ENCODE measurements at regions not wholly inside any gene's neighbourhood (a gene's known extent, or its start where the extent isn't known, plus 50 kb on each side); places are given as distances from the start of the nearest gene placed in this dataset.
"Not testable (repeated sequence)": the region's sequence is repeated elsewhere in the genome, so short reads cannot be mapped to it uniquely, and the experiment has no call there.

DNA sequence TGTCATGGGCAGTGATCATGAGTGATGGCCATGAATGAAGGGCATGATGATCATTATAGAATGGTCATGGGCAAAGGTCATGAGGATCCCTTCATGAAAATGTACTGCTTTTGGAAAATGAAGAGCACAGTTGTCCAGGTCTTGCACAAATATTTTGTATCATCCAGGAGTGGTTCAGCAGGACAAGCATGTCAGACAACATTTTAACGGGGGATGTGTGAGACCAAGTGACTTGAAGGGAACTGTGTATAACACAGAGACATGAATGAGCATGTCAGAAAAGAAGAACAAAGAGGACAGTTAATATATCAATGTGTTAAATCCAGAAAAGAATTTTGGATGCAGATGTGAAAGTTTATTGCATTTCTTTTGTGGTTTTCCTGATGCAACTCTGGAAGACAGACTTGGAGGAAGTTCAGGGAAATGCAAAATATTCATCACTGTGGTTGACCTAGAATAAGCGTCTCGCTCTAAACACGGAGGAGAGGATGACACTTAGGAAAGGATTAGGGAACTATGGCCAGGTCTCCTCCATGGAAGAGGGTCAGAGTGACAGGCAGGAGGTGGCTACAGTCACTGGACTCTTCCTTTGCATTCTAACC is 116.1 kb upstream of the IRX4 start:
- DNase-seq, result no peak

DNA sequence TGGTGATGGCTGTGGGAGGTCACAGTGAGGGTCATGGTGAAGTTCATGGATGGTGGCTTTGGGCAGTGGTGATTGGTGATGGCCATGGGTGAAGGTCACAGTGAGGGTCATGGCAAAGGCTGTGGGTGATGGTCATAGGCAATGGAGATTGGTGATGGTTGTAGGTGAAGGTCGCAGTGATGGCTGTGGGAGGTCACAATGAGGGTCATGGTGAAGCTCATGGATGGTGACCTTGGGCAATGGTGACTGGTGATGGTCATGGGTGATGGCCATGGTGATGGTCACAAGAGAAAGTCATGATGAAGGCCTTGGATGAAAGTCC is 115.6 kb upstream of the IRX4 start:
- DNase-seq, result no peak

DNA sequence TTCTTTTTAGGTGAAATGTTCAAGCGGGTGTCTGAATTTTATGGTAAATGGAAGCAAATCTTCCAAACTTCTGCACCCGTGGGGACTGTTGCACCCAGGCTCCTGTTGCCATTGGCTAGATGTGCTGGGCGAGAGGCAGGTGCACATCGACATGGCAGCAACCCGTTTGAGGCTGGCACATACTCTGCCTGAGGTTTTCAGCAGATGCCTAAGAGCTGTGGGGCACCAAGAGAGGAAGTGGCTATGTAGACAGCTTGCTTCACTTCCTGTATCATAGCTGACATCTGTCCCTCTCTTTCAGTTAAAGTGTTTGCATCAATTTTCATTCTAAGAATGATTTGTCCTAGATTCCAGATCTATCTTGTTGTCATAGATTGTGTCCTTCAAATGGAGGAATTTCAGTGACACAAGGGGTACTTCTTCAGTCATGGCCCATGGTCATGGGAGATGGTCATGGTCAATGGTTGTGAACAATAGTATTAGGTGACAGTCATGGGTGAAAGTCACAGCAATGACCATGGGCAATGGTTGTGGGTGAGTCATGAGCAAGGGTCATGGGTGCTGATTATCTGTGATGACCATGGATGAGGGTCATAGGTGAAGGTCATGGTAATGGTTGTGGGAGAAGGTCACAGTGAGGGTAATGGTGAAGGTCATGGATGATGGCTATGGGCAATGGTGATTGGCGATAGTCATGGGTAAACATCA is 115.1 kb upstream of the IRX4 start:
- no peak for DNase-seq

DNA sequence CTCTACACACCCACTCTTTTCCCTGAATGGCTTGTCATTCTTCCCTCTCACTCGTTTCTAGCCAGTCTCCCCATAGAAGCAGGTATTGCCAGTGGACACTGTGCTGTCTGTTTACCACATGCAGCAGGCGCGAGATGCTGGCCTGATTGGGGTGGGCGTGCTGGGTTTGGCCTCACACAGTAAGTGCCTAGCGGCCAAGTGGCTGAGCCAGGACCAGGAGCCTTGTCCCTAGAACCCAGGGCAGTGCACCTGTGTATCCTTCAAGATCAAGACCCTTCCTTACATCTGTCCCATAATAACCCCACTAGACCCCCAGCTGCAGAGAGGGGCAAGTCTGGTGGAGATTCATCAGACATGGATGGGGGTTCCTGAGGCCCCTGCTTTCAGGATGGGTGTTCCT is 112.8 kb upstream of the IRX4 start:
- no peak for DNase-seq

DNA sequence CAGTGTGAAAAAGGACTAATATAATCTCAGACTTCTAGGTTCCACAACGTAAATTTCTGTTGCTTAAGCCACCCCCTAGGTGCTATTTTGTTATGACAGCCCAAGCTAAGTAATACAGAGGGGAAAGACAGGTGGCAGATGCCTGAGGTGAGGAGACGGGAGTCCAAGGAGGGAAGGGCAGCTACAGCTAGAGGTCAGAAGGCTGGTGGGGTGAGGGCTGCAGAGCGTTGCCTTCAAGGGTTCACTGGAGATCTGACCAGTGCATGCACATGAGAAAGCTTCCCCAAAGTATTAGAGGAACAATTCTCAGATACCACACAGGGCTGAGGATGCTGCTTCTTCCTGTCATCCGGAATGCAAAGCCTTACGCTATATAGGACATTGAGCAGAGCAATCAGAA is 104.7 kb upstream of the IRX4 start:
- no peak for DNase-seq

DNA sequence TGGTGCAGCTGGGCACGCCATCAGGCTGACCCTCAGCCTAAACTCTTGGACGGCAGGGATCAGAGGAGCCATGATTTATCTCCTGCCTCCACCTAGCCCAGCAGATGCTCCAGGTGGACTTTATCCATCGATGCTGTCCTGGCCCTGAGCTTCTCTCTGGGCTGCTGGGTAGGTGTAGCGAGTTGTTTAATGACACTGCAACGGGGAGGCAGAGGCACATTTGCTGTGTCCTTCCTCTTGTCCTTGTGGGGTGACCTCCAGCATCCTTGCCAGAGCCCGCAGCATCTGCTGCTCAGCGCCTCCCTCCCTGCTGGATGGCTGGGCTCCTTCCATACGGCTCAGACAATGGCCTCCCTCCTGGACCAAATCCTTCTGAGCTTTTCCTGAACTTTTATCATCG is 103.1 kb upstream of the IRX4 start:
- no peak for DNase-seq

DNA sequence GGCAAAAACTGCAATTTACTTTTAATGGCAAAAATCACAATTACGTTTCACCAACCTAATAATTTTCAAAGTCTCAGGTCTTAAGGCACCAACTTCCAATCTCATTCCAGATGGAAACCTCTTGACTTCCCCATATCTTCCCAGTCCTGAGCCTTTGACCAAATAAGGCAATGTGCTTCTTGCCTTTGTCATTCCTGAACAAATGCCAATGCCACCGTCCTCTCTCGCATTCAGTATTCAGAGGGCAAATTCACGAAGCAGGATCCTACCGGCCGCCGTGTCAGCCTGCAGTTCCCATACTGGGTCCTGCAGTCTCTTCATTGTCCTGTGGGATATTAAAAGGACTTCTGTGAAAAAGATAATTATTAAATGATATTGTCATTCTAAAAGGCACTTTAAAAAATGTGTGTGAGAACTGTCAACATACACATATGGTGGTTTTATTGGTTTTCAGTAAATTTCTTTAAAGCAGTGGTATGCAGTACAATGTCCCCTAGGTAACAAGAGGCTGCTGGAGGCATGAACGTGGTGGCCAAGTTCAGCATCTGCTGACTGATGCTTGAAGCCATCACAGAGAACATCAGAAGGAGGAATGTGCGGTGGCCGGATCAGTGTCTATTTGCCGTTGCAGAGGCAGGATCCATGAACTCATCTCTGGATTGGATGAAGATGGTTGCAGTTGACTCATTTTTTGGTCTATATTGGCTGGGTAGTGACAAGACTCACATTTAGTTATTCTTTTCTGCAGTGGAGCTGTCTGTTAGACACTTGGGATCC is 101.4 kb upstream of the IRX4 start:
- no peak for DNase-seq

DNA sequence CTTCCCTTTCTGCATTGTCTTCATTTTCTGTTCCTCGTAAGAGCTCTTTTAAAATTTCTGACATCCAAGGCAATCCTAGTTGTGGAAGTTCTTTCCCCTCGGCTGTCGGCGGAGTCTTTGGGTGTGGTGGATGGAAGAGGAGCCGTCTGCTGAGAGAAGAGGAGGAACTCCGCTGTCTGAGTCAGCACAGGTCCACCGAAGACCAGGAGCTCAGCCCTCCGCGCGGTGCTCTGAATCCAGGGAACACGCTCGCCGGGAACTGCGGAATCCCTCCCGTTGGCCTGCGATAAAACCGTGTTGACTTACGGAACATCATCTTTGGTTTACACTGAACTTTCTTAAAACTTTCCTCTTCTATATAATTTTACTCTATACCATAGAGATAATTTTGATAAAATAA is 100.7 kb upstream of the IRX4 start:
- DNase-seq, result no peak

DNA sequence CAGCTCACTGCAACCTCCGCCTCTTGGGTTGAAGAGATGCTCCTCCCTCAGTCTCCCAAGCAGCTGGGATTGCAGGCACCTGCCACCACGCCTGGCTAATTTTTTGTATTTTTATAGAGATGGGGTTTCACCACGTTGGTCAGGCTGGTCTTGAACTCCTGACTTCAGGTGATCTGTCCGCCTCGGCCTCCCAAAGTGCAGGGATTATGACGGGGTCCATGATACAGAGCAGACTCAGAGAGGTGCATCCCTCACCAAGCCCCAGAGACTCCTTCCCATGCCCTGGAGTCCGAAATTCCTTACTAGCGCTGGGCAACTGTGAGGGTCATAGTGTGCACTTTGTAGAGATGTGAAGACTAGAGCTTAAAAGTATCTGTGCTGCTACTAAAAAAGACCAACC is 99.8 kb upstream of the IRX4 start:
- not testable (repeated sequence) for DNase-seq

DNA sequence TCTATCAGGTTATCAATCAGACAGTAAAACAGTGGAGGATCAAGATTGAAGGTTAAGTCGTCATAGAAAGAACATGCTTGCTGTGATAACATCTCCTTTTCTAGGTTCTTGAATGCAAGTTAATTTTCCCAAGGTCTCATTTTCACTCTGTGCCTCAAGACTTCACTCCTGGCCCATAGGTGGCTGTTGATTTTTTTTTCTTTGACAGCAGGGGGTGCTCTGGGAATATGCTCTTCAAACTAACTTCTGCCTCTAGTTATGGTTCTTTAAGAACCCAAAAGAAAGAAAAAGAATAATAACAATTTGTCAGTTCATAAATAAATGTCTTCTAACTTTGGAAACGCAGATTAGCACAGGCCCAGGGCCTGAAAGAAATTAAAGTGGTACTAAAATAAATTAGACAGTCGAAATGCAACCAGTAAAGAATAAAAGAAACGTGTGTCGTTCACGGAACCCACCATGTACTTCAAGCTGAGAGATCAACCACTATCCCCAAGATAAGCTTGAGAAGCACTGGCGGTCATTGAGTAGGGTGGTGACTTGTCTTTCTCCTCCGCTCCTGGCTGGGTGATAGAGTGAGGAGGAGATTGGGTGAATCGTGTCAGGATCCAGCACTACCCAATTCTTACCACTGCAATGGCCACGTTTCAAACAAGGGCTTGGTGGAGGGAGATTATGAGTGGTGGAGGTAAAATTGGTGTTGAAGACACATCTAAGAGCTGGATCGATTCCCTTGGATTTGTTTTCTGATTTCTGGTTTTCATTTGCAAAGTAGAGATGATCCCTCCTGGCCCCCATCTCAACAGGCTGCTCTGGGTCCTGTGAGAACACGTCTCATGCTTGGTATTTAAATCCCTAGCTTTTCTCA is 93.4 kb upstream of the IRX4 start:
- DNase-seq, result no peak

DNA sequence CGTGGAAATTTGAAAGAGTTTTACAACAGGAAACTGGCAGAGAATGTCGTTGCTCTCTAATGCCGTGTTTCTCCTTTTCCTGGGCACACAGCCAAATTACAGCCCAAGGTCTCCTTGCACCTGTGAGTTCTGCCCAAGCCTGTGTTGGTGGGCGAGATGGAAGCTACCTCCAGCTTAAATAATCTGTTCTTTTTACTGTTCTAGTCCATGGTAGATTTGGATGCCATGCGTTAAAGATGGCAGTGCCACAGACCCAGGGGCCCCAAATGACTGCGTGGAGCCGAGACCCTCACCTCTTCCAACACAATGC is 92.6 kb upstream of the IRX4 start:
- DNase-seq, result no peak

DNA sequence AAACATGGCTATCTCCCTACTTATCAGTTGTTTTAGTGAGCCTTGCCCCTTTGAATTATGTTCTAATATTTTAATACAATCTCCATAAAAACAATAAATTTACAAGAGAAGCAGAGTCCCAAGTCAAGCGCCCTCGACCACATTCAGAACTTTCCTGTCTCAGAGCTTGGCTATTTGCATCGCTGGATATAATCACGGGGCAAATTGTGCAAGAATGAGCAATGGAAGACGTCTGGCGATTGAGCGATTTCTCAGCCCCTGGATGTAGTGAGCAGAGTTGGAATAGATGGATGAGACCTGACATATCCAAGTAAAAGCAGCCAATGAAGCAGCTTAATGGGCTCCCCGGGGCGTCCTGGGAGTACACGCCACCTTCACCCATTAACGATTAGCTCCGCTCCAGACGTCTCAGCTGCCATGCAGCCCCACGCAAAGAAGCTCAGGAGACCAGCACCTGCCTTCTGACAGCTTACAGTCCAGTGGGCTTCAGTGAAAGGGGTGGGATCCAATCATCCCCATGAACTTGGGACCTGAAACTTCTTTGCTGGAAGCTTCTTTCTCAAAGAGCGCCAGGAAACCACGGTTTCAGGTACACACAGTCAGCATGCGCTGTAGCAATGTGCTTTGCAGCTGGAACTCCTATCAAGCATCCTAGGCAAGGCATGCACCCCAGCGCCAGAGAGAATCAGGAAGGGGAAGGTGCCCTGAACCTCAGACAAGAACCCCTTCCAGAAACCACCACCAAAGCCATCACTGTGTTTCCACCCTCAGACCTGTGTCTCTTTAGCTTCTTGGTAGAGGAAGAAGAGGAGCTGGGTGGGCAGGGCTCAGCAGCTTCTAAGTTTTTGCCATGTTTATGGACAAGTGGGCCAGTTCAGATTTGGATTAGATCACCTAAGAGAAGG is 92.0 kb upstream of the IRX4 start:
- DNase-seq, result no peak

DNA sequence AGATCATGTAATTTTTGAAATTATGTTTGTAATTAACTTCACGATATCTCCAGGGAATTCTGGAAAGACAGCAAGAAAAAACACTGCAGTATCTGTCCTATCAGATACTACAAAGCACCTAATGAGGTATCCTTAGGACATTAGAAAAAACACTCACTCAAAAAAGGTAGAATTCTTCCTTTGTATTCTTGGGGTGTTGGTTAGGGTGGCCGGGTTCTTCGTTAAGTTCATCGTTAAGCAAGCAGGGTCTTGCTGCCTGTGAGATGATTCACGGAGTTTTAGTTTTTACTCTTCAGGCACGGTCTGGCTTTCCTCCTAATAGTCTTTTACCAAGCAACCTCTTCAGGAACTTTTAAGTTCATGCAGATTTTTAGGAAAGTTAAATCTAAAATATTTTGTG is 91.4 kb upstream of the IRX4 start:
- no peak for DNase-seq

DNA sequence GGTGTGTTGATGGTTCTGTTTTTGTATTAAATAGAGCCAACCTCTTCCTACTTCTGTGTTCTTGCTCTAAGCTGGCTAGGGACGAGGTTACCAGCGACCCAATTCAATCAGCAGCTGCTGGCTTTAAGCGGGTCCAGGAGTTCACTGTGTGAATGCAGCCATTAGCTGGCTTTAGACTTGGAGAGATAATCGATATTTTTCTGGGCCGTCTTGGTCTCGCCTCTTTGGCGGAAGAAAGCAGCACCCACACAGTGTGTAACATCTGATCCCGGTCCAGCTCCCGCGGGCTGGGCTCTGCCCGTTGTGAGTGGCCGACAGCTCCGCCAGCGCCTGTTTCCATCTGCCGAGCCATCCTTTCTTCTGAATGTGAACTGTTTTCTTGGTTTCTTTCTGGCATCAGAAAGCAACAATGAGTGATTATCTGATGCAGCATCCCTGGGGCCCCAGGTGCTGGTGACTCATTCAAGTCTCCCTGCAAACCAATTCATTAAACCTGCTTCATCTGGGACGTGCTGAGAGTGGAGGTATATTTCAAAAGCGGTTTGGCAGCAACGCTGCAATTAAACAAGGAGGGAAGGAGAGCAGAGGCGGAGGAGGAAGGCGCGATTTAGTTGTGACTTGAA is 90.8 kb upstream of the IRX4 start:
- no peak for DNase-seq

DNA sequence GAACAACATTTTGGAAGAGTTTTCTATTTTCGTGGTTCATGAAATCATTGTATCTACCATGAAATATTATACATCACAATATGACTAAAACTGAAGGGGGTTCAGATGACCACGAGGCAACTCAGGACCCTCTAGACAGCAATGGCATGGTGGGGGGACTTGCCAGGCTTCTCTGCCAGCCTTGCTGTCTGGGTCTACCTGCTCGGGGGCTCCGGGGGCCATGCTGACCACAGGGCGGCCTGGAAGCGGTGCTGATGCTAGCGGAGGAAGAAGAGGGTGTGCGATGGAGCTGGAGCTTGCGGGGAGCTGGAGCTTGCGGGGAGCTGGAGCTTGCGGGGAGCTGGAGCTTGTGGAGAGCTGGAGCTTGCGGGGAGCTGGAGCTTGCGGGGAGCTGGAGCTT is 89.2 kb upstream of the IRX4 start:
- DNase-seq, result no peak

DNA sequence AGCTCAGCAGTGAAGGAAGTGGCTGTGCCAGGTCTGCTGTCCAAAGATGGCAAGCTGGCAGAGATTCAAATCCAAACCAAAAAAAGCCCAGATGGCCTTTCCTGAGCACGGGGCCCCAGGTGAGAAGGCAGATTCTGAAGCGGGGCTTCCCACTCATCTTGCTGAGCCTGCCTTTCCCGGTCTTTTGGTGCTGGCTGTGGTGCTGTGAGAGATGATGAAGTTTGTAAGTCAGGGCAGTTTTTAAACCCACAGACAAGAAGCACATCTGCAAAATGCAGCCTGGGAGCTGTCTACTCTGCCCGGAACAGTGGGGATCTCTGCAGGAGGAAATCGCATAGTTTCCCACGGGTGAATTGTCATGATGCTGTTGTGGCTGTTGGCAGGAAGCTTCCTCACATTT is 85.0 kb upstream of the IRX4 start:
- DNase-seq, result no peak

DNA sequence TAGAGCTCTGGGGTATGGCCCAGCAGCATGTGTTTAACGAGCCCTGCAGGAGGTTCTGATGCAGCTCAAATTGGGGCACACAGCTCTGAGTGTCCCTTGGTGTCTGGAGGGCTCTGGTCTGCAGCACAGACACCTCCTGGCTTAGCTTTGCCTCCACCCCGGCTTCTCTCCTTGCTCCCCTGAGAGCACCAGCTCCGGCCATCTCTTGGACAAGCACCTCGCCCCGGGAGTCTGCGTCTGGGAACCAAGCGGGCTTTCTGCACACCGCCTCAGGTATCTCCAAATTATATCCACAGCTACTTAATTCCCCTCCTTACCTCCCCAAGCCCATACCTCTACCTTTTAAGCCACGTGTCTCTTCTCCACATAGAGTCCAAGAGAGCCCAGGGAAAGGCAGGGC is 83.7 kb upstream of the IRX4 start:
- no peak for DNase-seq

DNA sequence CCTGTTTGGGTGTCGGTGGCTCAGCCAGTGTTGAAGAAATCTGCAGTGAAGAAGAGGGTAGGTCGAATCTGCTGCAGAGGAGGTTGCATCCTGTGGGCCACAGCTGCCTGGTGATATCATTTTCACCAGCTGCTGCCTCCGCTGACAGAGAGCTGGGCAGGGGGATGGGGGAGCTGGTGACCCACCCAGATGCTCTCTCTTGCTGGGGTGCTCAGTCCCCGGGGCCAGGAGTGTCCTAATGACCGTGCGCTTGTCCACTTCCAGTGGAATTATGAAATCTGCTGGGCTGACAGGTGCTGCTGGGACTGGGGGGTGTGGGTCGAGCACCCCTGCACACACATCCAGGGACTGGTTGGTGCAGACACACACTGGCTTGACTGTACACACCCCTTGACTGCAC is 83.2 kb upstream of the IRX4 start:
- no peak for DNase-seq

DNA sequence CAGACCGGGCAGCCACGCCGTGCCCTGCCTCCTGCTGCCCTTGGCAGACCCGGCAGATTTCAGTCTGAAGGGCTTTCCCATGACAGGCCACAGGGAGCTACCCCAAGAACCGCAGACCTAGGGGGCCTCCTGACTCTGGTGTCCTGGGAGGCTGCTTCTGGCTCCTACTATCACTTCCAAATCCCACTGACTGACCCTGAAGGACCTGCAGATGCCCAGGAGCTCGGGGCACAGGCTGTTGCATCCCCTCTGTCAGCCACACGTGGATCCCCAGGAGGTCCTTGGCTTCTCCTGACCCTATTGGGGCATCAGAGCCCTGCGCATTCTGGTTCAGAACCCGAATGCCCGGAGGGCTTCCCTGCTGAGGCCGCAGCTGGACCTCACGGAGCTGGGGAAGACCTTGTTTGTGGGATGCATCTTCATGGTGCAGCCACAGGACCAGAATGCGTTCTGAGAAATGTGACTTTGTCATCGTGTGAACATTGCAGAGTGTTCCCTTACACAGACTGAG is 81.3 kb upstream of the IRX4 start:
- no peak for DNase-seq

DNA sequence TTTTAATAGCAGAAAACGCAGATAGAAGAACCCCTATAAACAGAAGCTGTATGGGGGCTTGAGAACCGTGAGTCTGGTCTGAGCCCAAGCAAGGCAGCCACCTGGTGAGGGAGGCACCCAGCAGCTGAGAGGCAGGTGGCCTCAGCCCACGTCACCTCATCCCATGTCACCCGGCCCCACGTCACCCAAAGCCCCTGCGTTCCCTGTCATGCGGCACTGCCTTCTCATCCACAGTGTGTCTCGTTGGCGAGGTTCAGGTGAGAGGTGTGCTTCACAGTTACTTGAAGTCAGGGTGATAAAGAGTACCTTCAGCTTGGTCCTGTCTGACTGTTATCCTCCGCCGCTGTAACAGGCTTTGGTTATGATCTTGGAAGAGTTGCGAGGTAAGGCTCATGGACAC is 80.6 kb upstream of the IRX4 start:
- DNase-seq, result no peak

DNA sequence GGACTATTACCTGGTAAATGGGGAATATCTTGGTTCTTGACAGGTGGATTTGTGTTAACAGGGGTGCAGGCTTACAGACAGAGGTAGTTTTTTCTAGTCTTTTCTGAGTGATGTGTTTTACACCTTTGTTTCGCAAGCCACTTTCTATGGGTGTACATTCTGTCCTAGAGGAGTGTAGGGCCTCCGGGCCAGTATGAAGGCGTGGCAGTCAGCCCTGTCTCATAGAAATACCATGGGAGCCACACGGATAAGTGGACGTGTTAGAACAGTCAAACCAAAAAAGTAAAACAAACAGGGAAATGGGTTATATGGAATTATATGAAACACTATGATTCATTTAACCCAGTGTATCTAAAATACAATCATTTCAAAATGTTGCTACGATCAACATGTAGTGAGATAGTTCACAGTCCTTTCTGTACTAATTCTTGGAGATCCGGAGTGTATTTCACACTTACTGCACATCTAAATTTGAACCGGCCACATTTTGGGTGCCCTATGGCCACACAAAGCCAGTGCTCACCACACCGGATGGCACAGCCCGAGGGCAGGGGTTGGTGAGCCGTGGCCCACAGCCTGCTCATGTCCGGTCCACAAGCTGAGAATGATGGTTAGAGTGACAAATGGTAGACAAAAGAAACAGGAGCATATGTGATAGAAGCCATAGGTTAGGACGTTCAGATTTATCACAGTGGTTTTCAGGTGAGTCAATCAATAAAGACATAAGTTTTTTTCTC is 80.1 kb upstream of the IRX4 start:
- DNase-seq, result no peak
